K562 (cell line): ENCODE measurements at regions not wholly inside any gene's neighbourhood (a gene's known extent, or its start where the extent isn't known, plus 50 kb on each side); places are given as distances from the start of the nearest gene placed in this dataset.

Experiments used
- ATAC-seq: fragments of 200-7000 bp; cut with Tn5 transposase; 3 replicates; pipeline ENCODE4 v1.9.1; 2020; ENCODE audit warnings: moderate library complexity
- BruUV-seq: library from RNA; stranded (reverse); fragments of 400-500 nt; replicated peaks from 2 replicates; lab custom pipeline; 2021; lab: Mats Ljungman, UMichigan
- CTCF ChIA-PET: fragments of 300-600 bp; formaldehyde crosslinking; extraction: SDS; loops from one replicate; lab custom pipeline; 2021; ENCODE audit warnings: low intra/inter-chr PET ratio; lab: Yijun Ruan, JAX
- POLR2A ChIA-PET: fragments of 300-600, 350-650 bp; sonication (Branson Sonifier 250); formaldehyde crosslinking; extraction: SDS; loops from one replicate; lab custom pipeline; 2021; ENCODE audit warnings: antibody characterized with exemption, inconsistent platforms; lab: Yijun Ruan, JAX
- DNase-seq, 4 experiments: peaks; one replicate each; pipeline versions ENCODE4 v3.0.0 to v3.0.0-alpha.2; 2011 to 2018; ENCODE audit warnings: low spot score in 3 of 4, mixed read lengths in 3 of 4; ENCODE audit errors: extremely low read depth in 1 of 4
- FAIRE-seq: peaks from 2 replicates; lab custom pipeline; 2011; peaks lifted over from hg19 to GRCh38; lab: Jason Lieb, UNC
- H2AFZ ChIP-seq: 2 replicates; pipeline ENCODE4 v1.6.0; 2011; ENCODE audit warnings: low read depth, low read length, control low read depth, inconsistent platforms
- H3K27ac ChIP-seq: fragments of 200-600 bp; 3 replicates; pipeline ENCODE4 v1.8.0; 2011; ENCODE audit warnings: low read depth, mild to moderate bottlenecking, control low read depth, inconsistent platforms, low read length, moderate library complexity, mixed read lengths; ENCODE audit errors: extremely low read depth
- H3K27me3 ChIP-seq, 2 experiments: fragments of 300-600 bp in 1 of 2; 2 replicates in 1 of 2; 3 replicates in 1 of 2; pipeline versions ENCODE4 v1.6.0 to v1.8.0; 2011; ENCODE audit warnings: inconsistent platforms in 2 of 2, low read length in 2 of 2, mild to moderate bottlenecking in 1 of 2, mixed read lengths in 1 of 2, moderate library complexity in 1 of 2; ENCODE audit not compliant: control insufficient read depth in 2 of 2, insufficient read depth in 2 of 2
- H3K36me3 ChIP-seq: fragments of 300-600 bp; 3 replicates; pipeline ENCODE4 v1.8.0; 2011; ENCODE audit warnings: mild to moderate bottlenecking, low read length, inconsistent platforms; ENCODE audit not compliant: control insufficient read depth, insufficient read depth
- H3K4me1 ChIP-seq, 2 experiments: fragments of 200-600 bp in 1 of 2; replicated peaks in 1 of 2; 2 replicates in 1 of 2; 3 replicates in 1 of 2; pipeline versions ENCODE4 v1.5.1 to v1.8.0; 2011; ENCODE audit warnings: inconsistent platforms in 2 of 2, low read length in 2 of 2, mild to moderate bottlenecking in 1 of 2, mixed read lengths in 1 of 2, moderate library complexity in 1 of 2; ENCODE audit not compliant: control insufficient read depth in 2 of 2, insufficient read depth in 2 of 2
- H3K4me2 ChIP-seq: 2 replicates; pipeline ENCODE4 v1.6.1; 2011; ENCODE audit warnings: low read length, control low read depth, inconsistent platforms, mixed read lengths; ENCODE audit not compliant: insufficient read depth
- H3K4me3 ChIP-seq: fragments of 200-600 bp; sonication (generic), shearing (Covaris generic); 2 replicates; pipeline ENCODE4 v1.5.1; 2016; ENCODE audit warnings: control low read depth, inconsistent platforms
- H3K79me2 ChIP-seq: fragments of 200-600 bp; 3 replicates; pipeline ENCODE4 v1.8.0; 2011; ENCODE audit warnings: low read length, inconsistent platforms; ENCODE audit not compliant: control insufficient read depth, insufficient read depth
- H3K9ac ChIP-seq, 2 experiments: 2 replicates each; pipeline versions ENCODE4 v1.6.0 to v1.6.1; 2011; ENCODE audit warnings: low read depth in 2 of 2, low read length in 2 of 2, control low read depth in 1 of 2, inconsistent platforms in 1 of 2, mild to moderate bottlenecking in 1 of 2, mixed read lengths in 1 of 2; ENCODE audit not compliant: insufficient read depth in 1 of 2
- H3K9me1 ChIP-seq: one replicate; pipeline ENCODE4 v1.6.0; 2011; ENCODE audit warnings: inconsistent platforms, mild to moderate bottlenecking, low read length, moderate library complexity; ENCODE audit not compliant: control insufficient read depth, insufficient read depth
- H3K9me3 ChIP-seq: replicated peaks from 2 replicates; pipeline ENCODE4 v1.5.1; 2011; ENCODE audit warnings: low read depth, low read length, inconsistent platforms; ENCODE audit not compliant: control insufficient read depth, insufficient read depth
- H4K20me1 ChIP-seq: replicated peaks from 2 replicates; pipeline ENCODE4 v1.6.1; 2011; ENCODE audit warnings: low read length, inconsistent platforms, mixed read lengths; ENCODE audit not compliant: control insufficient read depth, insufficient read depth
- CBFB ChIP-seq: sonication (generic); formaldehyde crosslinking; IDR thresholded peaks from 2 replicates; pipeline ENCODE4 v1.4.0; 2020; ENCODE audit warnings: mild to moderate bottlenecking, missing genetic modification reagents
- EP300 ChIP-seq: IDR thresholded peaks from 2 replicates; pipeline ENCODE4 v1.6.1; 2012; ENCODE audit warnings: low read length, improper control_type of control experiment
- KHSRP ChIP-seq: fragments of 450-650 bp; IDR thresholded peaks from 2 replicates; pipeline ENCODE4 v1.6.1; 2017
- MBD2 ChIP-seq: sonication (generic); IDR thresholded peaks from 2 replicates; pipeline ENCODE4 v1.6.1; 2016; ENCODE audit warnings: low read depth, borderline replicate concordance
- SAFB ChIP-seq: fragments of 200-400 bp; formaldehyde crosslinking; IDR thresholded peaks from 2 replicates; pipeline ENCODE4 v1.6.1; 2017; ENCODE audit warnings: low read depth, low read length, borderline replicate concordance
- SMAD2 ChIP-seq: fragments of 150-350 bp; IDR thresholded peaks from 2 replicates; pipeline ENCODE4 v1.6.1; 2014; ENCODE audit warnings: low read depth, mild to moderate bottlenecking, low read length
- YY1 ChIP-seq, 3 experiments: IDR thresholded peaks; 2 replicates each; pipeline ENCODE4 v1.6.1; 2011; ENCODE audit warnings: low read length in 2 of 3, mild to moderate bottlenecking in 2 of 3, moderate library complexity in 2 of 3, borderline replicate concordance in 1 of 3, control low read depth in 1 of 3, low read depth in 1 of 3; ENCODE audit not compliant: insufficient read depth in 3 of 3, insufficient replicate concordance in 2 of 3, control insufficient read depth in 1 of 3, insufficient read length in 1 of 3; ENCODE audit errors: extremely low read depth in 1 of 3
- ZEB2 ChIP-seq: fragments of 450-650 bp; IDR thresholded peaks from 2 replicates; pipeline ENCODE4 v1.6.1; 2016
- ZKSCAN8 ChIP-seq: fragments of 200-800 bp; sonication (Bioruptor generic); IDR thresholded peaks from 2 replicates; pipeline ENCODE4 v1.6.1; 2016; ENCODE audit warnings: missing genetic modification characterization, missing compliant biosample characterization
- ZNF75A ChIP-seq: fragments of 450-650 bp; formaldehyde crosslinking; IDR thresholded peaks from 2 replicates; pipeline ENCODE4 v1.4.0; 2020; ENCODE audit warnings: mild to moderate bottlenecking
- WGBS: fragments of 100-300 bp; shearing (Covaris generic); methylation state at CpG from one replicate; pipeline ENCODE4 v1.1.6; 2016; ENCODE audit warnings: low coverage, mixed read lengths; ENCODE audit not compliant: insufficient coverage; ENCODE audit errors: missing lambda C conversion rate; 5-methylcytosine and 5-hydroxymethylcytosine counted together
- in situ Hi-C: fragments of 300-500 bp; cut with MboI; formaldehyde crosslinking; loops from 4 replicates; pipeline ENCODE4 v1.15.0; 2018; ENCODE audit warnings: inconsistent platforms, mixed read lengths
- intact Hi-C: fragments of 100-400 bp; cut with micrococcal nuclease; formaldehyde crosslinking; loops from 2 replicates; pipeline ENCODE4 v1.14.2; 2022

DNA sequence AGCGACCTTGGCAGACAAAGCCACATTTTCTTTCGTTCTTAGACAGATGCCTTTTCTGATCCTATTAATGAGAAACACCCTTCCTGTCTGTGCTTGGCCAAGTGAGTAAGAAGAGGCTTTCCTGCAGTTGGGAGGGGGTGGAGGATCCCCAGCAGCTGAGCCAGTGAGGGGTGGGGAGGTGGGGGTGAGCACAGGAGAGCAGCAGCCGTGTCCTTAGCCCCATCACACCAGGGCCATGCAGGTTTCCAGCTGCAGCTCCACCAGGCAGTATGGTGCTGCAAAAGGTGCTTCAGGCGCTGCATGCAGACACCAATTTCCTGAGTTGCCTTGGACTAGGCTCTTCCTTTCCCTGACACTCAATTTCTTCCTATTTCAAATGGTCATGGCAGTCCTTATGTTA is 123.3 kb upstream of the SIX2 start:
- no peak overlapping the region for H3K9ac ChIP-seq
- no peak for DNase-seq
- ChIA-PET CTCF (no interaction called here), POLR2A (interaction anchor here (0.7 kb wide), 1 partner anchor 12 kb away, joined by 3 read pairs; no protein-coding TSS in a partner anchor)
- no peaks in the 10 kb centered on the region for H3K79me2 ChIP-seq
- H3K4me1 ChIP-seq, result no peaks in the 10 kb centered on the region
- intact Hi-C loops, result no loop called here
- H3K27ac ChIP-seq, result no peak overlapping the region
- H3K4me2 ChIP-seq, result no peak overlapping the region
- H3K9me1 ChIP-seq, result no peaks in the 10 kb centered on the region
- H4K20me1 ChIP-seq, result no peaks in the 10 kb centered on the region
- H3K4me3 ChIP-seq, result no peak overlapping the region
- FAIRE-seq, result no peak
- H2AFZ ChIP-seq, result no peak overlapping the region
- ATAC-seq, result no peak
- BruUV-seq, result no TSS peak
- no peaks in the 10 kb centered on the region for H3K9me3 ChIP-seq
- TF ChIP-seq KHSRP (no peak), ZKSCAN8 (CRISPR knock-in tag) (no peak), SMAD2 (no peak), ZNF75A (no peak), SAFB (no peak), YY1 (IDR thresholded peaks at IDR 0.05; ENCODE audit: borderline replicate concordance in 1 of 3, control insufficient read depth in 1 of 3, extremely low read depth in 1 of 3, insufficient read depth in 3 of 3, insufficient read length in 1 of 3, insufficient replicate concordance in 2 of 3, low read depth in 1 of 3, low read length in 2 of 3) (no peak), MBD2 (no peak), ZEB2 (no peak), EP300 (no peak), CBFB (CRISPR knock-in tag) (no peak)
- WGBS, result 0% methylated on average over 4 of the region's 4 CpGs
- peaks cover 0 to 3% of the 10 kb centered on the region in 2 experiments; a peak in 1 of 5 replicates for H3K27me3 ChIP-seq
- in situ Hi-C loops, result no loop called here
- H3K36me3 ChIP-seq, result no peaks in the 10 kb centered on the region
